Tibial artery (tissue), 4 donors: ENCODE measurements at regions not wholly inside any gene's neighbourhood (a gene's known extent, or its start where the extent isn't known, plus 50 kb on each side); places are given as distances from the start of the nearest gene placed in this dataset.

Experiments
- DNase-seq, 2 donors: peaks; one replicate each; pipeline ENCODE4 v3.0.0-alpha.2; 2019
- H3K27ac ChIP-seq, 2 donors: fragments of 200-600 bp; sonication (generic) in 1 of 2; 1 replicate in 1 of 2; 2 replicates in 1 of 2; pipeline ENCODE4 v1.5.1; 2018 to 2019; ENCODE audit warnings: mild to moderate bottlenecking in 1 of 2
- H3K27me3 ChIP-seq, 2 donors: fragments of 200-600 bp; sonication (generic) in 1 of 2; one replicate each; pipeline versions ENCODE4 v1.5.1 to v1.6.0; 2016 to 2019
- H3K36me3 ChIP-seq, 3 donors: fragments of 200-600 bp; sonication (generic) in 2 of 3; one replicate each; pipeline ENCODE4 v1.5.1; 2016 to 2019; ENCODE audit warnings: mild to moderate bottlenecking in 2 of 3
- H3K4me1 ChIP-seq, 4 donors: fragments of 200-600 bp; sonication (generic) in 2 of 4; 1 replicate in 3 of 4; 2 replicates in 1 of 4; pipeline ENCODE4 v1.5.1; 2016 to 2019
- H3K4me3 ChIP-seq, 2 donors: fragments of 200-600 bp; sonication (generic) in 1 of 2; 1 replicate in 1 of 2; 2 replicates in 1 of 2; pipeline ENCODE4 v1.5.1; 2018 to 2019; ENCODE audit warnings: mild to moderate bottlenecking in 2 of 2
- H3K9me3 ChIP-seq, 3 donors: fragments of 200-600 bp; sonication (generic) in 1 of 3; one replicate each; pipeline ENCODE4 v1.5.1; 2016 to 2019
- CTCF ChIP-seq, 2 experiments: fragments of 200-600 bp in 1 of 2; fragments of 450-650 bp in 1 of 2; IDR thresholded peaks; one replicate each; pipeline ENCODE4 v1.5.1; 2017 to 2019; ENCODE audit warnings: antibody characterized with exemption in 2 of 2, mild to moderate bottlenecking in 1 of 2, moderate library complexity in 1 of 2
- intact Hi-C: fragments of 100-400 bp; cut with DNase I; formaldehyde crosslinking; loops from one replicate; pipeline ENCODE4 v1.15.0; 2023; ENCODE audit warnings: low total_unique reads

- Histone ChIP-seq H3K4me1 (peaks cover 0 to 25% (median 10%) of the 10 kb centered on the region in 4 donors), H3K27me3 (no peaks in the 10 kb centered on the region), H3K4me3 (no peak overlapping the region), H3K36me3 (no peaks in the 10 kb centered on the region), H3K9me3 (peaks cover 0 to 7% (median 0%) of the 10 kb centered on the region in 3 donors), H3K27ac (no peak overlapping the region)
- no peak for TF ChIP-seq CTCF (IDR thresholded peaks at IDR 0.05)
- no peak for DNase-seq
- intact Hi-C loops: no loop called here
Measured at GRCh38 chr7:33820206-33820605, 85.1 kb upstream of the BMPER start.

- Histone ChIP-seq H3K27me3 (no peaks in the 10 kb centered on the region), H3K4me1 (peaks cover 0 to 25% (median 14%) of the 10 kb centered on the region in 4 donors), H3K27ac (no peak overlapping the region), H3K4me3 (no peak overlapping the region), H3K9me3 (peaks cover 0 to 7% (median 0%) of the 10 kb centered on the region in 3 donors), H3K36me3 (no peaks in the 10 kb centered on the region)
- intact Hi-C loops: no loop called here
- no peak for TF ChIP-seq CTCF (IDR thresholded peaks at IDR 0.05)
- no peak for DNase-seq
Measured at GRCh38 chr7:33821970-33822369, 83.4 kb upstream of the BMPER start.

- Histone ChIP-seq H3K27ac (no peak overlapping the region), H3K27me3 (no peaks in the 10 kb centered on the region), H3K4me3 (no peak overlapping the region), H3K9me3 (peaks cover 0 to 7% (median 0%) of the 10 kb centered on the region in 3 donors), H3K4me1 (peaks cover 0 to 25% (median 14%) of the 10 kb centered on the region in 4 donors), H3K36me3 (no peaks in the 10 kb centered on the region)
- no peak for DNase-seq
- intact Hi-C loops: no loop called here
- no peak for TF ChIP-seq CTCF (IDR thresholded peaks at IDR 0.05)
Measured at GRCh38 chr7:33823913-33824312, 81.4 kb upstream of the BMPER start.

- TF ChIP-seq CTCF (IDR thresholded peaks at IDR 0.05): no peak
- no peak overlapping the region for H3K4me3 ChIP-seq
- H3K4me1 ChIP-seq: peaks cover 0 to 25% (median 14%) of the 10 kb centered on the region in 4 donors
- intact Hi-C loops: no loop called here
- no peaks in the 10 kb centered on the region for H3K36me3 ChIP-seq
- H3K9me3 ChIP-seq: peaks cover 0 to under 1% (median 0%) of the 10 kb centered on the region in 3 donors
- H3K27ac ChIP-seq: peak overlapping the region; percentile 34 to 36
- H3K27me3 ChIP-seq: no peaks in the 10 kb centered on the region
- no peak for DNase-seq
Measured at GRCh38 chr7:33824911-33825459, 80.4 kb upstream of the BMPER start.

- Histone ChIP-seq H3K4me3 (no peak overlapping the region), H3K27me3 (no peaks in the 10 kb centered on the region), H3K36me3 (no peaks in the 10 kb centered on the region), H3K4me1 (peaks cover 0 to 25% (median 14%) of the 10 kb centered on the region in 4 donors), H3K9me3 (no peaks in the 10 kb centered on the region), H3K27ac (peak overlapping the region; percentile 2 to 36)
- DNase-seq: no peak
- TF ChIP-seq CTCF (IDR thresholded peaks at IDR 0.05): no peak
- intact Hi-C loops: no loop called here
Measured at GRCh38 chr7:33825644-33826043, 79.7 kb upstream of the BMPER start.

- no peak overlapping the region for H3K4me3 ChIP-seq
- no peak for DNase-seq
- H3K9me3 ChIP-seq: no peaks in the 10 kb centered on the region
- no peak overlapping the region for H3K27ac ChIP-seq
- no peaks in the 10 kb centered on the region for H3K27me3 ChIP-seq
- intact Hi-C loops: no loop called here
- H3K4me1 ChIP-seq: peaks cover 0 to 23% (median 11%) of the 10 kb centered on the region in 4 donors
- no peak for TF ChIP-seq CTCF (IDR thresholded peaks at IDR 0.05)
- H3K36me3 ChIP-seq: no peaks in the 10 kb centered on the region
Measured at GRCh38 chr7:33829536-33829935, 75.8 kb upstream of the BMPER start.
